B cell (primary cell): ENCODE measurements at regions not wholly inside any gene's neighbourhood (a gene's known extent, or its start where the extent isn't known, plus 50 kb on each side); places are given as distances from the start of the nearest gene placed in this dataset.

ENCODE experiments used
- ATAC-seq: fragments of 200-7000 bp; cut with Tn5 transposase; one replicate; pipeline ENCODE4 v1.10.0; 2021; ENCODE audit warnings: low read depth, mild to moderate bottlenecking, moderate number of reproducible peaks, moderate library complexity
- CTCF ChIA-PET: fragments of 350-600 bp; sonication (Branson Sonifier 250); formaldehyde crosslinking; loops from one replicate; lab custom pipeline; 2021; ENCODE audit warnings: antibody characterized with exemption, inconsistent platforms; lab: Charles Lee
- POLR2A ChIA-PET: fragments of 350-600 bp; sonication (Branson Sonifier 250); formaldehyde crosslinking; loops from one replicate; lab custom pipeline; 2021; ENCODE audit warnings: antibody characterized with exemption; lab: Charles Lee
- DNase-seq: peaks from one replicate; pipeline ENCODE4 v3.0.0; 2013
- H2AFZ ChIP-seq: 2 replicates; pipeline ENCODE4 v1.6.1; 2012; ENCODE audit warnings: mild to moderate bottlenecking, low read depth, low read length; ENCODE audit not compliant: insufficient read depth, poor library complexity, severe bottlenecking
- H3K27ac ChIP-seq, 2 donors: 1 replicate in 1 of 2; 2 replicates in 1 of 2; pipeline ENCODE4 v1.5.1; 2012 to 2013; ENCODE audit warnings: low read length in 2 of 2, mild to moderate bottlenecking in 2 of 2, moderate library complexity in 1 of 2
- H3K27me3 ChIP-seq, 4 experiments: fragments of 200-600 bp in 1 of 4; sonication (generic) in 1 of 4; replicated peaks in 1 of 4; 1 replicate in 2 of 4; 2 replicates in 2 of 4; pipeline versions ENCODE4 v1.6.1 to v1.7.0; 2013 to 2016; ENCODE audit warnings: low read length in 3 of 4, mild to moderate bottlenecking in 2 of 4, mixed read lengths in 1 of 4, moderate library complexity in 1 of 4; ENCODE audit not compliant: insufficient read depth in 4 of 4, control insufficient read depth in 3 of 4; ENCODE audit errors: control extremely low read depth in 1 of 4
- H3K36me3 ChIP-seq, 2 experiments: replicated peaks in 1 of 2; 1 replicate in 1 of 2; 2 replicates in 1 of 2; pipeline versions ENCODE4 v1.6.1 to v1.7.1; 2013; ENCODE audit warnings: low read length in 1 of 2; ENCODE audit not compliant: insufficient read depth in 2 of 2, control insufficient read depth in 1 of 2; ENCODE audit errors: control extremely low read depth in 1 of 2, extremely low read depth in 1 of 2
- H3K4me1 ChIP-seq, 2 donors: fragments of 200-600 bp in 1 of 2; sonication (generic) in 1 of 2; 1 replicate in 1 of 2; 2 replicates in 1 of 2; pipeline versions ENCODE4 v1.5.1 to v1.6.1; 2013 to 2017; ENCODE audit warnings: low read length in 2 of 2; ENCODE audit not compliant: control insufficient read depth in 2 of 2, insufficient read depth in 2 of 2
- H3K4me2 ChIP-seq: replicated peaks from 2 replicates; pipeline ENCODE3; 2012; ENCODE audit warnings: mild to moderate bottlenecking, low read depth, low read length; ENCODE audit not compliant: poor library complexity, severe bottlenecking
- H3K4me3 ChIP-seq, 5 experiments: fragments of 200-600 bp in 1 of 5; sonication (generic) in 1 of 5; 1 replicate in 3 of 5; 2 replicates in 2 of 5; pipeline versions ENCODE4 v1.5.1 to v1.7.0; 2011 to 2016; ENCODE audit warnings: low read length in 4 of 5, mild to moderate bottlenecking in 4 of 5, low read depth in 2 of 5, control low read depth in 1 of 5, moderate library complexity in 1 of 5; ENCODE audit not compliant: insufficient read depth in 1 of 5; ENCODE audit errors: control extremely low read depth in 1 of 5, extremely low read depth in 1 of 5
- H3K79me2 ChIP-seq: fragments of 200-600 bp; sonication (generic); one replicate; pipeline ENCODE4 v1.6.0; 2016; ENCODE audit warnings: low read length; ENCODE audit not compliant: control insufficient read depth, insufficient read depth
- H3K9ac ChIP-seq: fragments of 200-600 bp; sonication (generic); 2 replicates; pipeline ENCODE4 v1.6.1; 2017; ENCODE audit warnings: mild to moderate bottlenecking, low read length, moderate library complexity
- H3K9me3 ChIP-seq, 3 donors: one replicate each; pipeline versions ENCODE4 v1.6.1 to v1.7.1; 2013; ENCODE audit warnings: low read length in 2 of 3; ENCODE audit not compliant: control insufficient read depth in 2 of 3, insufficient read depth in 1 of 3; ENCODE audit errors: control extremely low read depth in 1 of 3
- H4K20me1 ChIP-seq: 2 replicates; pipeline ENCODE4 v1.6.0; 2012; ENCODE audit warnings: mild to moderate bottlenecking, low read length; ENCODE audit not compliant: insufficient read depth, control insufficient read depth, poor library complexity, severe bottlenecking
- H3K27ac Mint-ChIP-seq: one replicate; pipeline ENCODE4 v1.8.0; 2021; ENCODE audit warnings: mixed read lengths
- H3K27me3 Mint-ChIP-seq: one replicate; pipeline ENCODE4 v1.8.0; 2021; ENCODE audit warnings: mixed read lengths
- H3K4me1 Mint-ChIP-seq: one replicate; pipeline ENCODE4 v1.8.0; 2021; ENCODE audit warnings: mixed read lengths
- H3K4me3 Mint-ChIP-seq: one replicate; pipeline ENCODE4 v1.8.0; 2021; ENCODE audit warnings: mixed read lengths
- H3K9me3 Mint-ChIP-seq: one replicate; pipeline ENCODE4 v1.8.0; 2022; ENCODE audit warnings: mixed read lengths; ENCODE audit not compliant: insufficient read depth
- CTCF ChIP-seq: fragments of 200-600 bp; IDR thresholded peaks from one replicate; pipeline ENCODE4 v1.8.0; 2022; ENCODE audit warnings: antibody characterized with exemption, mild to moderate bottlenecking
- EZH2 ChIP-seq: IDR thresholded peaks from 2 replicates; pipeline ENCODE4 v1.6.1; 2012; ENCODE audit warnings: borderline replicate concordance, low read depth, mild to moderate bottlenecking, moderate library complexity, low read length; ENCODE audit not compliant: insufficient read depth, poor library complexity, severe bottlenecking
- WGBS: methylation state at CpG from one replicate; pipeline ENCODE4 v1.1.5; 2013; ENCODE audit warnings: missing lambda C conversion rate; ENCODE audit not compliant: insufficient coverage; 5-methylcytosine and 5-hydroxymethylcytosine counted together
- intact Hi-C: fragments of 100-400 bp; cut with micrococcal nuclease; formaldehyde crosslinking; loops from one replicate; pipeline ENCODE4 v1.10.0; 2022

GRCh38 chr10:52420656-52421055 lies 106.6 kb downstream of the DKK1 start:
- no peaks in the 10 kb centered on the region for H4K20me1 ChIP-seq
- H3K36me3 ChIP-seq: no peaks in the 10 kb centered on the region
- H3K4me2 ChIP-seq: no peak overlapping the region
- no peak overlapping the region for H3K27ac Mint-ChIP-seq
- H3K27me3 ChIP-seq: no peaks in the 10 kb centered on the region
- H3K4me1 ChIP-seq: no peaks in the 10 kb centered on the region
- TF ChIP-seq EZH2 (no peak), CTCF (no peak)
- H2AFZ ChIP-seq: no peak overlapping the region
- intact Hi-C loops: no loop called here
- no peaks in the 10 kb centered on the region for H3K9me3 ChIP-seq
- POLR2A ChIA-PET: no interaction called here
- 92% methylated on average over 3 of the region's 4 CpGs for WGBS
- no peak overlapping the region for H3K4me3 ChIP-seq
- ATAC-seq (no peak), DNase-seq (no peak)
- H3K9ac ChIP-seq: no peak overlapping the region
- no peak overlapping the region for H3K4me3 Mint-ChIP-seq
- no peaks in the 10 kb centered on the region for H3K4me1 Mint-ChIP-seq
- CTCF ChIA-PET: no interaction called here
- H3K27me3 Mint-ChIP-seq: no peaks in the 10 kb centered on the region
- H3K9me3 Mint-ChIP-seq: no peaks in the 10 kb centered on the region
- H3K79me2 ChIP-seq: no peaks in the 10 kb centered on the region
- H3K27ac ChIP-seq: no peak overlapping the region

- H4K20me1 ChIP-seq: no peaks in the 10 kb centered on the region
- Mint-ChIP-seq H3K4me3 (no peak overlapping the region), H3K4me1 (no peaks in the 10 kb centered on the region), H3K27me3 (no peaks in the 10 kb centered on the region), H3K27ac (no peak overlapping the region), H3K9me3 (no peaks in the 10 kb centered on the region)
- H3K36me3 ChIP-seq: no peaks in the 10 kb centered on the region
- no peaks in the 10 kb centered on the region for H3K79me2 ChIP-seq
- TF ChIP-seq CTCF: no peak
- no peak for TF ChIP-seq EZH2
- no peaks in the 10 kb centered on the region for H3K27me3 ChIP-seq
- CTCF ChIA-PET: interaction anchor here (0.6 kb wide), 1 partner anchor 13 kb away, joined by 4 read pairs; no protein-coding TSS in a partner anchor
- DNase-seq (no peak), ATAC-seq (no peak)
- no peak overlapping the region for H3K9ac ChIP-seq
- no peak overlapping the region for H3K4me3 ChIP-seq
- no peak overlapping the region for H2AFZ ChIP-seq
- no peaks in the 10 kb centered on the region for H3K9me3 ChIP-seq
- WGBS: 89% methylated on average over 3 of the region's 4 CpGs
- POLR2A ChIA-PET: no interaction called here
- H3K4me1 ChIP-seq: no peaks in the 10 kb centered on the region
- intact Hi-C loops: no loop called here
- H3K27ac ChIP-seq: no peak overlapping the region
- H3K4me2 ChIP-seq: no peak overlapping the region
Observed at GRCh38 chr10:52423369-52423768, 109.3 kb downstream of the DKK1 start.
